LNCaP clone FGC (cell line): ENCODE measurements at regions not wholly inside any gene's neighbourhood (a gene's known extent, or its start where the extent isn't known, plus 50 kb on each side); places are given as distances from the start of the nearest gene placed in this dataset.

Source experiments
- DNase-seq: peaks from one replicate; pipeline ENCODE4 v3.0.0-alpha.2; 2011; ENCODE audit warnings: low read depth
- H3K4me3 ChIP-seq: 2 replicates; pipeline ENCODE4 v1.5.1; 2011; ENCODE audit warnings: mild to moderate bottlenecking, low read depth, low read length, control low read depth
- TF ChIP-seq, protein P1 (sequence below): IDR thresholded peaks from 2 replicates; pipeline ENCODE4 v1.5.1; 2012; ENCODE audit warnings: mild to moderate bottlenecking; ENCODE audit not compliant: control insufficient read depth, insufficient read depth; ENCODE audit errors: extremely low read depth

DNA sequence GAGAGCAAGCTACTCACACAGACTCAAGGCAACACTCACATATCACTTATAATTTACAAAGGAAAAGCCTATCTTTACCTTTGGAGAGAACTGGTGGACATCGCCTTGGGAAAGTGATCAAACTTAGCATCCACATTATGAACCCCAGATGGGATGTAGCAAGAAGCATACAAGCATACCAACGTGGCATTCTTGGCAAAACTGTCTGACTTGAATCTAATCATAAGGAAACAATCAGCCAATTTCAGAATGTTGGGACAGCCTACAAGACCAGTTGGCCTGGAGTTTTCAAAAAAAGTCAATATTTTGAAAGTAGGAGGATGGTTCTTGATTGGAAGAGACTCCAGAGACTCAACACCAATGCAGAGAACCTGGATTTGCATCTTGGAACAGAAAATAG lies 79.1 kb upstream of the PMAIP1 start:
- H3K4me3 ChIP-seq: no peak overlapping the region
- TF ChIP-seq, protein P1, sequence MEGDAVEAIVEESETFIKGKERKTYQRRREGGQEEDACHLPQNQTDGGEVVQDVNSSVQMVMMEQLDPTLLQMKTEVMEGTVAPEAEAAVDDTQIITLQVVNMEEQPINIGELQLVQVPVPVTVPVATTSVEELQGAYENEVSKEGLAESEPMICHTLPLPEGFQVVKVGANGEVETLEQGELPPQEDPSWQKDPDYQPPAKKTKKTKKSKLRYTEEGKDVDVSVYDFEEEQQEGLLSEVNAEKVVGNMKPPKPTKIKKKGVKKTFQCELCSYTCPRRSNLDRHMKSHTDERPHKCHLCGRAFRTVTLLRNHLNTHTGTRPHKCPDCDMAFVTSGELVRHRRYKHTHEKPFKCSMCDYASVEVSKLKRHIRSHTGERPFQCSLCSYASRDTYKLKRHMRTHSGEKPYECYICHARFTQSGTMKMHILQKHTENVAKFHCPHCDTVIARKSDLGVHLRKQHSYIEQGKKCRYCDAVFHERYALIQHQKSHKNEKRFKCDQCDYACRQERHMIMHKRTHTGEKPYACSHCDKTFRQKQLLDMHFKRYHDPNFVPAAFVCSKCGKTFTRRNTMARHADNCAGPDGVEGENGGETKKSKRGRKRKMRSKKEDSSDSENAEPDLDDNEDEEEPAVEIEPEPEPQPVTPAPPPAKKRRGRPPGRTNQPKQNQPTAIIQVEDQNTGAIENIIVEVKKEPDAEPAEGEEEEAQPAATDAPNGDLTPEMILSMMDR: no peak
- no peak for DNase-seq

- no peak overlapping the region for H3K4me3 ChIP-seq
- DNase-seq: no peak
- TF ChIP-seq, protein P1: no peak
Observed at GRCh38 chr18:59818769-59819168, 81.0 kb upstream of the PMAIP1 start.

- H3K4me3 ChIP-seq: no peak overlapping the region
- TF ChIP-seq, protein P1: no peak
- no peak for DNase-seq
Observed at GRCh38 chr18:59814891-59815290, 84.9 kb upstream of the PMAIP1 start.

DNA sequence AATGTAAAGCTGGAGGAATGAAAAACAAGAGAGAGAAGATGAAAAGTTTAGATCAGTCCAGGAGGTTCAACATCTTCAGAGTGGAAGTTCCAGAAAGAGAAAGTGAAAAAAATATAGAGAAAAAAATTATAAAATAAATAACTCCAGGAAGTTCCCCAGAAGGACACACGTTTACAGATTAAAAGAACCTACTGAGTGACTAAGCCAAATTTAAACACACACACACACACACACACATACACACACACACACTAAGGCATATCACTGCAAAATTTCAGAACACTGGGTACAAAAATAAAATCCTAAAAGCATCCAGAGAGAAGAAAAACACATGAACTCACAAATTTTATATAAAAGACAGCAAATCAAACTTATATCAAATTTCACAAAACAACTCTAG lies 85.9 kb upstream of the PMAIP1 start:
- TF ChIP-seq, protein P1: no peak

GRCh38 chr18:59810735-59811520 lies 88.9 kb upstream of the PMAIP1 start:
- TF ChIP-seq, protein P1: no peak
- no peak overlapping the region for H3K4me3 ChIP-seq
- no peak for DNase-seq

More for the DNA sequence above, 85.9 kb upstream of the PMAIP1 start:
- H3K4me3 ChIP-seq: no peak overlapping the region
- no peak for DNase-seq

DNA sequence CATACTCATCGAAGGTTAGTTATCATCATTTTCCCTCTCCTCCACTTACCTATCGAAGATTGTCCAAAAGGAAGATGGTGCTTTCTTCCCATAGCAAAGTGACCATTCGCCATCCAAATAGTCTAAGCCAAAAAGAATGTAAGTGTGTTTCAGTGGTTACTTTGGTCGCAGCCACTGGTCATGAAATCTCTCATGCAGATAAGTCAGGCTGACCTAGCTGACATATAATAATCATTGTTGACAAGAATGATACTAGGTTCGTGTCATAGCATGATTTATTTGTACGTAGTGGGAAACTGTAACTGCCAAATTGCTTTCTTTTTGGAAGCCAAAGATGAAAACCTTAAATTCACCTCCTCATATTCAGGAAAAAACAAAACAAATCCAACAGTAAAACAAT lies 89.6 kb upstream of the PMAIP1 start:
- TF ChIP-seq, protein P1: no peak
- no peak for DNase-seq
- no peak overlapping the region for H3K4me3 ChIP-seq

DNA sequence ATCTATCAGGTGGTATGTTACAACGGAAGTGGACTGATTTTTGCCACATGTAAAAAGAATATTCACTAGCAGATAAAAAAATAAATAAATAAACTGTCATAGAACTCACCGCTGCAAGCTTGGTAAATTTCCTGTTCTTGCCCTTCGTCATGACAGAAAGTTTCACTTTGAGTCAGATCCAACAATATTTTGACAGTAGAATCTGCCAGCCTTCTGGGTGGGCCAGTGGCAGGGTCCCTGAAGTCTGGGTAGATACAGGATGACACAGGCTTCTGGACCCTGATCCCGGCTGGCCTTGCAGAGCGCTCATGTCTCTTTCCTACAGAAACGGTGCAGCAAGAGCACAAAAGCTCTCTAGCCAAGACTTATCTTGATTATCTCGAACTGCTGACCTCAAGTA lies 97.8 kb upstream of the PMAIP1 start:
- no peak overlapping the region for H3K4me3 ChIP-seq
- TF ChIP-seq, protein P1: no peak
- no peak for DNase-seq
